ENCODE measurements at regions not wholly inside any gene's neighbourhood (a gene's known extent, or its start where the extent isn't known, plus 50 kb on each side); places are given as distances from the start of the nearest gene placed in this dataset.

DNA sequence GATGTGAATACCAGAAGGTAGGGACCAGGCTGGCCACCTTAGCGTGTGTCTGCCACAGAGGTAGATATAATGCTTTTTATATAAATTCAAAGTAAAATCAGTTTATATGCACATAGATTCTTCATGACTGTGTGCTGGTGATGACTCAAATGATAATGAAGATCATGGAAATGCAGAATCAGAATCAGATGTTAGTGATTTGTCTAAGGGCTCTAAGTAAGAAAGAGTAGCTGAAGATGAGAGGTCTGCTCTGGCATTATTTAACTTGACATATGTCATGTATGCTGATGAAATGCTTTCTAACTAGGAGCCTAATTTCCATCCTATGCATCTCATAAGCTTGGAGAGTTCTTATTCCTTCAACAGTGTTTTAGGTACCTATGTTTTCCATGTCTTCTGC, 50.3 kb upstream of the DPH6 start:
- Mint-ChIP-seq H3K27me3 (peaks cover 7% of the 10 kb centered on the region), H3K9me3 (peaks cover 0 to 9% (median 4%) of the 10 kb centered on the region in 7 donors), H3K36me3 (no peaks in the 10 kb centered on the region), H3K27ac (no peak overlapping the region), H3K4me3 (no peak overlapping the region), H3K4me1 (no peaks in the 10 kb centered on the region)
- no peak overlapping the region for H3K4me3 ChIP-seq (ENCODE audit: low read depth, low read length)
- DNase-seq (no peak), ATAC-seq (ENCODE audit: low read depth in 2 of 2) (no peak)
- H3K27me3 ChIP-seq (ENCODE audit: control insufficient read depth, insufficient read depth, low read length) = no peaks in the 10 kb centered on the region
- no peak overlapping the region for H3K27ac ChIP-seq (ENCODE audit: insufficient read depth, low read length, poor library complexity, severe bottlenecking)
- H3K9me3 ChIP-seq (ENCODE audit: control insufficient read depth in 2 of 2, low read length in 2 of 2) = no peaks in the 10 kb centered on the region
- H3K4me1 ChIP-seq (ENCODE audit: control insufficient read depth, insufficient read depth, low read length, poor library complexity, severe bottlenecking) = no peaks in the 10 kb centered on the region
- no peaks in the 10 kb centered on the region for H3K36me3 ChIP-seq (ENCODE audit: control insufficient read depth, insufficient read depth, low read length)

DNA sequence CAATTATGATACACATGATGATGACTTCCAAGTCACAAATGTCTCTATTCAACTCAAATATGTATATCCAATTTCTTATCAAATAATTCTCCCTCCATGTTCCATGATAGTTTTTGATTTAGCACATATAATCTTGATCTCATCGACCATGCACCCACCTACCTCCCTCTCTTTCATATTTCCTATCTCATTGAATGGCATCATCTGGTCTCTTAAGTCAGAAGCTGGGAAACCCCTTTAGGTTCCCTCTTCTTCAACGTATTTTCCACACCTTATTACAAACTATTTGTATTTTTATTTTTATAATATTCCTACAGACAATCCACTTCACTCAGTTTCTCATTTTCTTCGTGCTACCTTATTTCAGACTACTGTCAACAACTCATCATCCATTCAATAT, 56.9 kb upstream of the DPH6 start:
- peaks cover 14% of the 10 kb centered on the region for H3K27me3 Mint-ChIP-seq
- H3K27ac ChIP-seq (ENCODE audit: insufficient read depth, low read length, poor library complexity, severe bottlenecking) = no peak overlapping the region
- ATAC-seq (ENCODE audit: low read depth in 2 of 2) = no peak

DNA sequence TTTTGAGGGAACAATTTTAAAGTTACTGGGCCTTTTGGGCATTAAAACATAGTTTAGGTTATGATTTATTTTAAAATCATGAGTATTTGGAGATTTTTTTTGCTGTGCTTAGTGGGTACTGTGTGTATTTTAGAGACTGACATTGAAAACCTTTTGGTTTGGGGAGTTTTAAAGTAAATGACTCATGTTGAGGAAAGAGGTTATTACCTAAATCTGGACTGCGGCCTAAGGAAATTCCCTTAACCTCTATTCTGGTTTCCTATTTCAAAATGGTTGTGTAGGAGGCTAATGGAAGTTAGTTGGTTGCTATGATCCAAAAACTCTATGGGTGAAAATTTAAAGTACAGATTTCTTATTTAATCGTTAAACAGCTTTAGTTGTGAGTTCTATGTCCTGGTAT, 57.3 kb upstream of the DPH6 start:
- H3K4me1 ChIP-seq (ENCODE audit: control insufficient read depth, insufficient read depth, low read length, poor library complexity, severe bottlenecking) = no peaks in the 10 kb centered on the region
- ATAC-seq (ENCODE audit: low read depth in 2 of 2) = no peak
- Mint-ChIP-seq H3K27me3 (peaks cover 14% of the 10 kb centered on the region), H3K36me3 (no peaks in the 10 kb centered on the region), H3K9me3 (peaks cover 0 to 2% (median 0%) of the 10 kb centered on the region in 7 donors), H3K4me3 (no peak overlapping the region), H3K27ac (no peak overlapping the region), H3K4me1 (no peaks in the 10 kb centered on the region)
- no peaks in the 10 kb centered on the region for H3K36me3 ChIP-seq (ENCODE audit: control insufficient read depth, insufficient read depth, low read length)
- no peaks in the 10 kb centered on the region for H3K9me3 ChIP-seq (ENCODE audit: control insufficient read depth in 2 of 2, low read length in 2 of 2)
- DNase-seq = no peak
- no peak overlapping the region for H3K4me3 ChIP-seq (ENCODE audit: low read depth, low read length)
- H3K27me3 ChIP-seq (ENCODE audit: control insufficient read depth, insufficient read depth, low read length) = no peaks in the 10 kb centered on the region
- H3K27ac ChIP-seq (ENCODE audit: insufficient read depth, low read length, poor library complexity, severe bottlenecking) = no peak overlapping the region

More for the DNA sequence above, 56.9 kb upstream of the DPH6 start:
- no peak overlapping the region for H3K27ac Mint-ChIP-seq
- Histone ChIP-seq H3K4me1 (ENCODE audit: control insufficient read depth, insufficient read depth, low read length, poor library complexity, severe bottlenecking) (no peaks in the 10 kb centered on the region), H3K36me3 (ENCODE audit: control insufficient read depth, insufficient read depth, low read length) (no peaks in the 10 kb centered on the region), H3K9me3 (ENCODE audit: control insufficient read depth in 2 of 2, low read length in 2 of 2) (no peaks in the 10 kb centered on the region), H3K4me3 (ENCODE audit: low read depth, low read length) (no peak overlapping the region), H3K27me3 (ENCODE audit: control insufficient read depth, insufficient read depth, low read length) (no peaks in the 10 kb centered on the region)
- peaks cover 0 to 2% (median 0%) of the 10 kb centered on the region in 7 donors for H3K9me3 Mint-ChIP-seq
- no peak overlapping the region for H3K4me3 Mint-ChIP-seq
- H3K4me1 Mint-ChIP-seq = no peaks in the 10 kb centered on the region
- H3K36me3 Mint-ChIP-seq = no peaks in the 10 kb centered on the region
- DNase-seq = no peak

DNA sequence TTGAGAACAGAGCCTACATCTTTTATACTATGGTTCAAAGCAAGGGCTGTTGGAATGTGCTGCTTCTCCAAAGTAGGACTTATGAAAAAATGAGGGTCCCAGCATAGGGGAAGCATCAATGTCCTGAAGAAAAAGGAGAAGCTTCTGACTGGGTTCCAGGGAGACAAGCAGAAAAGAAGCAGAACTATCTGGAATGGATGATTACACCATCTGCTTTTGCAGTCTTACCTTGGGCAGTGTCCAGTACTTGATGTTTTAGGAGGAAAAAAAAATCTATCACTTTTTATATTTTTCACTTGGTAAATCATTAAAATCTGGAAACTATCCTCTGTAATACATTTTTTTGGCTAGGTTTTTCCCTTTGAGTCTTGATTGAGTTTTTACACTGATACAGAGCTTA, 57.9 kb upstream of the DPH6 start:
- H3K27ac Mint-ChIP-seq = no peak overlapping the region
- no peak overlapping the region for H3K4me3 Mint-ChIP-seq
- no peaks in the 10 kb centered on the region for H3K36me3 Mint-ChIP-seq
- H3K9me3 Mint-ChIP-seq = peaks cover 0 to 2% (median 0%) of the 10 kb centered on the region in 7 donors
- peaks cover 16% of the 10 kb centered on the region for H3K27me3 Mint-ChIP-seq
- no peak overlapping the region for H3K4me3 ChIP-seq (ENCODE audit: low read depth, low read length)
- H3K36me3 ChIP-seq (ENCODE audit: control insufficient read depth, insufficient read depth, low read length) = no peaks in the 10 kb centered on the region
- no peak overlapping the region for H3K27ac ChIP-seq (ENCODE audit: insufficient read depth, low read length, poor library complexity, severe bottlenecking)
- no peaks in the 10 kb centered on the region for H3K27me3 ChIP-seq (ENCODE audit: control insufficient read depth, insufficient read depth, low read length)
- no peak for DNase-seq
- no peaks in the 10 kb centered on the region for H3K4me1 Mint-ChIP-seq
- H3K4me1 ChIP-seq (ENCODE audit: control insufficient read depth, insufficient read depth, low read length, poor library complexity, severe bottlenecking) = no peaks in the 10 kb centered on the region
- ATAC-seq (ENCODE audit: low read depth in 2 of 2) = no peak
- H3K9me3 ChIP-seq (ENCODE audit: control insufficient read depth in 2 of 2, low read length in 2 of 2) = no peaks in the 10 kb centered on the region

DNA sequence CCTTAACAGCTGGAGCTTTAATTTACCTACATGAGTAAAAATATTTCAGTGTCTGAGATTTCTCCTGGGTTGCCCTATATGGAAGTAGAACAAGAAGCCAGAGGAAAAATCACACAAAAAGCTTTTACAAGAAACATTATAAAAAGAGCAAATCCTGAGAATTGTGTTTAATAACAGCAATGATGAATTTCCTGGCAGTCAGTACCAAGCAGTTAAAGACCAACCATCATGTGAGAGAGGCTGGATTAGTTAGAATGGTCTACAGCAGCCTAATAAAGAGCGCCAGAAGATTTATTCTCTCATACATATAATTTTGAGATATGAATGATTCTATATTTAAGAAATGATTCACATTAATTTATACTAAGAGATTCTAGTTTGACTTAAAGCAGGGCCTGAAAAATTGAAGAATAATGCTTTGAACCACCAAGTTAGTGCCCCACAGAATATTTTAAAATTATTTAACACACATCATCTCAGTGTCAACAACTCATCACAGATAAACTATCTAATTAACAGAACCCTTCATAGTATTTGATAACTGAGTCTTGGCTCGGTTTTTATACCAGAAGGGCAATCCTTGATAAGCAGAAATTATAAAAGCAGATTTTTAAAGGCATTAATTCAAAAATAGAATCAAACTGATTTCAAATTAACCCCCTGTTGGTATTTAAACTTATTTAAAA, 59.9 kb upstream of the DPH6 start:
- H3K4me1 ChIP-seq (ENCODE audit: control insufficient read depth, insufficient read depth, low read length, poor library complexity, severe bottlenecking) = no peaks in the 10 kb centered on the region
- no peaks in the 10 kb centered on the region for H3K36me3 ChIP-seq (ENCODE audit: control insufficient read depth, insufficient read depth, low read length)
- Mint-ChIP-seq H3K36me3 (no peaks in the 10 kb centered on the region), H3K27ac (no peak overlapping the region), H3K4me3 (no peak overlapping the region), H3K9me3 (peaks cover 0 to 4% (median 0%) of the 10 kb centered on the region in 7 donors), H3K4me1 (no peaks in the 10 kb centered on the region), H3K27me3 (peaks cover 14% of the 10 kb centered on the region)
- ATAC-seq (ENCODE audit: low read depth in 2 of 2) (no peak), DNase-seq (no peak)
- no peak overlapping the region for H3K27ac ChIP-seq (ENCODE audit: insufficient read depth, low read length, poor library complexity, severe bottlenecking)
- no peak overlapping the region for H3K4me3 ChIP-seq (ENCODE audit: low read depth, low read length)
- H3K9me3 ChIP-seq (ENCODE audit: control insufficient read depth in 2 of 2, low read length in 2 of 2) = no peaks in the 10 kb centered on the region
- no peaks in the 10 kb centered on the region for H3K27me3 ChIP-seq (ENCODE audit: control insufficient read depth, insufficient read depth, low read length)

DNA sequence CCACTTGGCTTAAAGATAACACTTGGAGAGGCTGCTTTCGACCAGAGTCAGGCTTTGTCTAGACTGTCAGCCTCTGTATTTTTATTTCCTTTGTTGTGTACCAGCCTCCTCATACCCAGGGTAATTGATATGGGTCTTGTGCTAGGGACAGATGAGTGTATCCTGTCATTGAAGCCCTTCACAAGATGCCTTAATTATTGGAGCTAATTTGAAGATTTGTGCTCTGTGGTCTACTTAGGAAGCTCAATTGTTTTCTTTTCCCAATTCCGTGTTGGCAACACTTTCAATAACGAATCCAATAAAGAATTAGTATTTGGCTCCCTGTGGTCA, 60.5 kb upstream of the DPH6 start:
- H3K9me3 Mint-ChIP-seq = peaks cover 0 to 4% (median 0%) of the 10 kb centered on the region in 7 donors
- Histone ChIP-seq H3K4me3 (ENCODE audit: low read depth, low read length) (no peak overlapping the region), H3K4me1 (ENCODE audit: control insufficient read depth, insufficient read depth, low read length, poor library complexity, severe bottlenecking) (no peaks in the 10 kb centered on the region), H3K27ac (ENCODE audit: insufficient read depth, low read length, poor library complexity, severe bottlenecking) (no peak overlapping the region), H3K9me3 (ENCODE audit: control insufficient read depth in 2 of 2, low read length in 2 of 2) (no peaks in the 10 kb centered on the region), H3K36me3 (ENCODE audit: control insufficient read depth, insufficient read depth, low read length) (no peaks in the 10 kb centered on the region), H3K27me3 (ENCODE audit: control insufficient read depth, insufficient read depth, low read length) (no peaks in the 10 kb centered on the region)
- H3K4me3 Mint-ChIP-seq = no peak overlapping the region
- DNase-seq (no peak), ATAC-seq (ENCODE audit: low read depth in 2 of 2) (no peak)
- no peaks in the 10 kb centered on the region for H3K36me3 Mint-ChIP-seq
- no peak overlapping the region for H3K27ac Mint-ChIP-seq
- H3K27me3 Mint-ChIP-seq = peaks cover 14% of the 10 kb centered on the region
- no peaks in the 10 kb centered on the region for H3K4me1 Mint-ChIP-seq

DNA sequence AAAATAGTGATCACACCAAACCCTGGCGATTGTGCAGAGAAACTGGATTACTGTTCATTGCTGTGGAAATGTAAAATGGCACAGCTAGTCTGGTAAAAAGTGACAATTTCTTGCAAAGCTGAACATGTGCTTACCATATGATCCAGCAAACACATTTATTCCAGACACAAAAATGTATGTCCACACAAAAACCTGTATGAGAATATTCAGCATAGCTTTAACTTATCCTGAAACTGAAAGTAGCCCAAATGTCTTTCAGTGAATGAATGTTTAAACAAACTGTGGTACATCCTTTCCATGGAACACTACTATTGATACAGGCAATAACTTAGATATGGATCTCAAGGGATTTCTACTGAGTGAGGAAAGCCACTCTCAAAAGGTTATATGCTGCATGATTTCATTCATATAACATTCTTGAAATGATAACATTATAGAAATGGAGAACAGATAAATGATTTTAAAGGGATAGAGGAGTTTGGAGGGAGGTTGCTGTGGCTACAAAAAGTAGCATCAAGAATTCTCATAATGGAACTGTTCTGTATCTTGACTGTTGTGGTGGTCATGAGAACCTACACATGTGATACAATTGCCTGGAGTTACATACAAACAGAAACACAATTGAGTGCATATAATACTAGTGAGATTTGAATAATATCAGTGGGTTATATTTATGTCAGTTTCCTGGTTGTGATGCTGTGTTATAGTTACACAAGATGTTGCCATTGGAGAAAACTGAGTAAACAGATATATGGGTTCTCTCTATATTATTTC, 70.7 kb upstream of the DPH6 start:
- H3K4me1 ChIP-seq (ENCODE audit: control insufficient read depth, insufficient read depth, low read length, poor library complexity, severe bottlenecking) = no peaks in the 10 kb centered on the region
- H3K27me3 ChIP-seq (ENCODE audit: control insufficient read depth, insufficient read depth, low read length) = no peaks in the 10 kb centered on the region
- H3K4me1 Mint-ChIP-seq = no peaks in the 10 kb centered on the region
- no peak for DNase-seq
- no peak overlapping the region for H3K4me3 ChIP-seq (ENCODE audit: low read depth, low read length)
- H3K36me3 ChIP-seq (ENCODE audit: control insufficient read depth, insufficient read depth, low read length) = no peaks in the 10 kb centered on the region
- no peak overlapping the region for H3K27ac Mint-ChIP-seq
- no peak overlapping the region for H3K4me3 Mint-ChIP-seq
- H3K27me3 Mint-ChIP-seq = peaks cover 4% of the 10 kb centered on the region
- no peaks in the 10 kb centered on the region for H3K36me3 Mint-ChIP-seq
- peaks cover 0 to 4% of the 10 kb centered on the region in 2 experiments for H3K9me3 ChIP-seq (ENCODE audit: control insufficient read depth in 2 of 2, low read length in 2 of 2)
- ATAC-seq (ENCODE audit: low read depth in 2 of 2) = no peak
- peaks cover 0 to 12% (median 3%) of the 10 kb centered on the region in 7 donors for H3K9me3 Mint-ChIP-seq
- H3K27ac ChIP-seq (ENCODE audit: insufficient read depth, low read length, poor library complexity, severe bottlenecking) = no peak overlapping the region

All from CD4-positive, CD25-positive, alpha-beta regulatory T cell (primary cell).